NCI-H2227 (cell line): ENCODE measurements at regions not wholly inside any gene's neighbourhood (a gene's known extent, or its start where the extent isn't known, plus 50 kb on each side); places are given as distances from the start of the nearest gene placed in this dataset.
"Not testable (repeated sequence)": the region's sequence is repeated elsewhere in the genome, so short reads cannot be mapped to it uniquely, and the experiment has no call there.

ENCODE experiments used
- DNase-seq: peaks from one replicate; lab custom pipeline; 2025; ENCODE audit not compliant: unreplicated experiment; lab: John Stamatoyannopoulos, UW

- DNase-seq = no peak
These were observed 68.2 kb downstream of the LHX9 start for GRCh38 chr1:197985351-197985750.

GRCh38 chr1:197986817-197987216, 69.6 kb downstream of the LHX9 start:
- no peak for DNase-seq

GRCh38 chr1:197987294-197987693, 70.1 kb downstream of the LHX9 start:
- no peak for DNase-seq

- DNase-seq = not testable (repeated sequence)
These were observed 71.4 kb downstream of the LHX9 start for GRCh38 chr1:197988581-197988980.

- DNase-seq = no peak
These were observed 71.9 kb downstream of the LHX9 start for GRCh38 chr1:197989058-197989457.

GRCh38 chr1:197991594-197991993, 74.4 kb downstream of the LHX9 start:
- DNase-seq = no peak

GRCh38 chr1:197994907-197995407, 77.8 kb downstream of the LHX9 start:
- no peak for DNase-seq

GRCh38 chr1:197995408-197996258, 78.5 kb downstream of the LHX9 start:
- DNase-seq = no peak

- DNase-seq = not testable (repeated sequence)
These were observed 79.0 kb downstream of the LHX9 start for GRCh38 chr1:197996259-197996512.

- DNase-seq = no peak
These were observed 80.9 kb downstream of the LHX9 start for GRCh38 chr1:197998110-197998509.

GRCh38 chr1:198001776-198002408, 84.7 kb downstream of the LHX9 start:
- DNase-seq = no peak

- no peak for DNase-seq
These were observed 86.3 kb downstream of the LHX9 start for GRCh38 chr1:198003468-198003867.

- DNase-seq = no peak
These were observed 89.8 kb downstream of the LHX9 start for GRCh38 chr1:198007011-198007410.

GRCh38 chr1:198007687-198008607, 90.8 kb downstream of the LHX9 start:
- DNase-seq = no peak

- DNase-seq = no peak
These were observed 97.2 kb downstream of the LHX9 start for GRCh38 chr1:198014355-198014754.

GRCh38 chr1:198015309-198015708, 98.1 kb downstream of the LHX9 start:
- DNase-seq = no peak

GRCh38 chr1:198018529-198018928, 101.4 kb downstream of the LHX9 start:
- DNase-seq = no peak

GRCh38 chr1:198019126-198019525, 102.0 kb downstream of the LHX9 start:
- DNase-seq = no peak

- DNase-seq = no peak
These were observed 107.2 kb downstream of the LHX9 start for GRCh38 chr1:198024336-198024735.

- DNase-seq = peak; percentile 28
These were observed 107.6 kb downstream of the LHX9 start for GRCh38 chr1:198024782-198025181.

- DNase-seq = no peak
These were observed 113.5 kb downstream of the LHX9 start for GRCh38 chr1:198030682-198031081.

GRCh38 chr1:198031086-198031485, 113.9 kb downstream of the LHX9 start:
- DNase-seq = no peak
